ENCODE measurements at regions not wholly inside any gene's neighbourhood (a gene's known extent, or its start where the extent isn't known, plus 50 kb on each side); places are given as distances from the start of the nearest gene placed in this dataset.

DNA sequence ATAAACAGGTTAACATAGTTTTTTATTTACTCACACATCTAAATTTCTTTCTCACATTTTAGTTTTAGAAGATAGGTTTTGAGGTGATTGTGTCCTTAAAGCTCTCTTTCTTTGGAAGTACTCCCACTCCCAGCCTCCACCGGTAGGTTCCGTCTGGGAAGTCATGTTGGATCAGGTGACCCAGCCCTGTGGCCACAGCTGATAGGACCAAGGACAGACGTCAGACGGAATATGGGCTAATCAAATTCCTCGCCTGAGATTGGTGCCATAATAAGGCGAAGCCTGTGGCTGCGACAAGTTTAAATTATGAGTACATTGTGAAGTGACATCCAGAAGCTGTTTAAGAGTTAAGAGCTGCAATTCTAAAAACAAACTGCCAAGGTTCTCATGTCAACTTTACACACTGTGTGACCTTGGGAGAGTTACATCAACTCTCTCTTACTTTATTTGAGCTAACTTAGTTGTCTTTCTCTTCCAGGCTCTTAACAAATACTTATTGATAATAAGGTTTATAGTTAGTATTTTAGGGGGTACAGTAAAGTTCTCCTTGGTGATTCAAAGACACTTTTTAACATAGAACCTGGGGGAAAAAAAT, 133.6 kb downstream of the NPY start:
- no peak for DNase-seq
- TF ChIP-seq, protein P1, sequence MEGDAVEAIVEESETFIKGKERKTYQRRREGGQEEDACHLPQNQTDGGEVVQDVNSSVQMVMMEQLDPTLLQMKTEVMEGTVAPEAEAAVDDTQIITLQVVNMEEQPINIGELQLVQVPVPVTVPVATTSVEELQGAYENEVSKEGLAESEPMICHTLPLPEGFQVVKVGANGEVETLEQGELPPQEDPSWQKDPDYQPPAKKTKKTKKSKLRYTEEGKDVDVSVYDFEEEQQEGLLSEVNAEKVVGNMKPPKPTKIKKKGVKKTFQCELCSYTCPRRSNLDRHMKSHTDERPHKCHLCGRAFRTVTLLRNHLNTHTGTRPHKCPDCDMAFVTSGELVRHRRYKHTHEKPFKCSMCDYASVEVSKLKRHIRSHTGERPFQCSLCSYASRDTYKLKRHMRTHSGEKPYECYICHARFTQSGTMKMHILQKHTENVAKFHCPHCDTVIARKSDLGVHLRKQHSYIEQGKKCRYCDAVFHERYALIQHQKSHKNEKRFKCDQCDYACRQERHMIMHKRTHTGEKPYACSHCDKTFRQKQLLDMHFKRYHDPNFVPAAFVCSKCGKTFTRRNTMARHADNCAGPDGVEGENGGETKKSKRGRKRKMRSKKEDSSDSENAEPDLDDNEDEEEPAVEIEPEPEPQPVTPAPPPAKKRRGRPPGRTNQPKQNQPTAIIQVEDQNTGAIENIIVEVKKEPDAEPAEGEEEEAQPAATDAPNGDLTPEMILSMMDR (IDR thresholded peaks at IDR 0.05) = no peak
- Histone ChIP-seq H3K9me3 (no peaks in the 10 kb centered on the region), H3K36me3 (ENCODE audit: low read depth) (no peaks in the 10 kb centered on the region), H3K4me3 (no peak overlapping the region), H3K4me1 (ENCODE audit: low read depth) (no peaks in the 10 kb centered on the region)
- ATAC-seq = no peak
- intact Hi-C loops (cut with DNase I, micrococcal nuclease) = no loop called here

DNA sequence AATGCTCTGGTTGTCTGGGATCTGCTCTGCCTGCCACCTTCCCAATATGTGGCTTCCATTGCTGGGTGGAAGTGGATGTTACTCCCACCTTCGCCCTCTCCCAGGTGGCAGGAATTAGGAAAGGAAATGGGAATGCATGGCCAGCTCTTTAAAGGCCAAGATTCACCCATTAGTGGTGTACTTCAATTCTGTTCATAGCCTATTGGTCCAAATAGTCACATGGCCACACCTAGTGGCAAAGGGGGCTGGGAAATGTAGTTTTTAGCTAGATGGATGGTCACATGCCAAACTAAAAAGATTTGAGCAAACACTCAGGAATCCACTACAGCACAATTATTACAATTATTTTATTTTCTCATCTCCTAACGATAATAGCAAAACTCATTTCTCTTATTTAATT, 135.1 kb downstream of the NPY start:
- DNase-seq = no peak
- intact Hi-C loops (cut with DNase I, micrococcal nuclease) = no loop called here

DNA sequence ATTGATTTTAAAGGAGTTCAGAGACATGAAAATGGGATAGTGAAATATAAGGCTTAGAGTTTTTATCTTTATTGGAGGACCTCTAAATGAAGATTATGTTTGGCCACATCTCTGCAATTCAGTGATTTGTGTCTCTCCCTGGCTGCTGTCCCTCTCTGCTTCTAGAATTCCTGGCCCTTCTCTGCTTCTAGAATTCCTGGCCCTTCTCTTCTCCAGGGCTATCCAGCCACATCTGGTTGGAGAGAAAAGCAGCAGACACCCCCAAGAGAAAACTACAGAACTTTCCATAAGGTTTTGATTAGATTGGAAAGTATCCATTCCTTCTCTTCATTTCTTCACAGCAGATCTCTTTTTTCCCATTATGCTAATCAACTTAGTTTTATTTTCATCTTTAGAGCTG, 135.5 kb downstream of the NPY start:
- DNase-seq (no peak), ATAC-seq (no peak)
- Histone ChIP-seq H3K36me3 (ENCODE audit: low read depth) (no peaks in the 10 kb centered on the region), H3K9me3 (no peaks in the 10 kb centered on the region), H3K4me3 (no peak overlapping the region), H3K4me1 (ENCODE audit: low read depth) (no peaks in the 10 kb centered on the region)
- intact Hi-C loops (cut with DNase I, micrococcal nuclease) = no loop called here
- TF ChIP-seq, protein P1 (IDR thresholded peaks at IDR 0.05) = no peak

More for the DNA sequence above, 135.1 kb downstream of the NPY start:
- TF ChIP-seq, protein P1 (IDR thresholded peaks at IDR 0.05) = no peak
- no peaks in the 10 kb centered on the region for H3K4me1 ChIP-seq (ENCODE audit: low read depth)
- H3K4me3 ChIP-seq = no peak overlapping the region
- no peaks in the 10 kb centered on the region for H3K36me3 ChIP-seq (ENCODE audit: low read depth)
- ATAC-seq = no peak
- no peaks in the 10 kb centered on the region for H3K9me3 ChIP-seq

DNA sequence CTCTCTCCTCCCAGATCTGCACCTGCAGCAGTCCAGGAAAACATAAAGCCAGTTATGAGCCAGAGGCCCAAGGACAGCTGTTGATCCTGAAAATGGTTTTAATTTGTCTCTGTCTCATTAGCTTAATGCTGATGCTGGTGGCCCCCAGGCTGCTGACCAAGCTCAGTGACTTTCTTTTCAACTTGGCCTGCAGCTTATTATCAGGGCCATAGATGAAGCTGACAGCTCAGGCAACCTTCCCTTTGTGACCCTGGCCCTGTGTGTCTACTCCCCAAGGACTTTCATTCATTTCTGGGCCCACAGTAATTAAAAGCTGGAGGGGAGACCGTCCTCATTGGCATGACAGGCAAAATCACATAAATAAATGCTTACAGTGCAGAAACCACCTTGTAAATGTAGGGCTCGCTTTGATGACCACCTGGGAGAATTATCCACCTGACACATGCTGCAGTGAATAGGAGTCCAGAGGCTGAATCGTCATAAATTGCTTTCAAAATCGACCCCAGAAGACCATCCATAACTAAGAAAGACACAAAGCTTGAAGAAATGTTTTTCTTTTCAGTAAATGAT, 138.5 kb downstream of the NPY start:
- intact Hi-C loops (cut with DNase I, micrococcal nuclease) = no loop called here
- DNase-seq = no peak
- Histone ChIP-seq H3K4me1 (ENCODE audit: low read depth) (no peaks in the 10 kb centered on the region), H3K9me3 (peaks cover 4% of the 10 kb centered on the region), H3K36me3 (ENCODE audit: low read depth) (no peaks in the 10 kb centered on the region), H3K4me3 (no peak overlapping the region)
- no peak for ATAC-seq
- TF ChIP-seq, protein P1 (IDR thresholded peaks at IDR 0.05) = no peak

DNA sequence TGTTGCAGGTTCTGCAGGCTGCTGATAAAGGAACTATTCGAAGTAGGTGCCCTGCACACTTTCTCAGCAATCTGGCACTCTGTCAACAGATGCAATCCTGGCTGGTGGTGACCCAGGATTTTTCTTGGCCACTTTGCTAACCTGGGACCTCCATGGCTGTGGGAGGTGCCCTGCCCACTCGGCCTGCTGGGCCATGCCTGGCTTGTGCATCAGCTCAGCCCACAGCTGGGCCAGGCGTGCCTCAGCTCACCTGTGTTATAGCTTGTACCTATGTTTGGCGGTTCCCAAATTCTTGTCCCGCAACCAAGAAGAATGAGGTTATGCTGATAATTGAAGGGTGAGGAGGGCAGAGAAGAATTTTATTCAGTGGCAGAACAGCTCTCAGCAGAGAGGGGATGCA, 141.7 kb downstream of the NPY start:
- Histone ChIP-seq H3K4me3 (no peak overlapping the region), H3K36me3 (ENCODE audit: low read depth) (no peaks in the 10 kb centered on the region), H3K4me1 (ENCODE audit: low read depth) (no peaks in the 10 kb centered on the region), H3K9me3 (peaks cover 4% of the 10 kb centered on the region)
- DNase-seq (no peak), ATAC-seq (no peak)
- TF ChIP-seq, protein P1 (IDR thresholded peaks at IDR 0.05) = no peak
- intact Hi-C loops (cut with DNase I, micrococcal nuclease) = no loop called here
